ENCODE measurements at regions not wholly inside any gene's neighbourhood (a gene's known extent, or its start where the extent isn't known, plus 50 kb on each side); places are given as distances from the start of the nearest gene placed in this dataset.

DNA sequence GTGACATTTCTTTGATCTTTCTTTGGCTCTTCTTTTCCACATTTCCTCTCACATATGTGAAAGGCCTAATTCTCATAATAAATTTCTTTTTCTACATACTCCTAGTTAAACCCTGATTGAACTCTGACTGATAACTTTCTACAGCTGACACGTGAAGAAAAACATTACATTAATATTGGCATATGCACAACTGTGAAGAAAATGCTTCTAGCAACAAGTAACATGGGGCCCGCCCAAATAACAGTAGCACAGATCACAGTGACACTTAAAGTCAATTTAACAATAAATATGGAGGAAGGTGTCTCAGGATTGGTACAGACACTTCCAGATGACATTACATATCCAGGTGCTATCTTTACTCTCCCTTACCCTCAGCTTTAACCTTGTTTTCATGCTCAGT lies 317.6 kb upstream of the ZNF385D start:
- no peaks in the 10 kb centered on the region; the same call in 1 of the 2 replicates for H4K20me1 ChIP-seq (ENCODE audit: insufficient read depth)
- H3K27ac ChIP-seq (ENCODE audit: low read depth, low read length), result no peak overlapping the region
- no peaks in the 10 kb centered on the region for H3K9me2 ChIP-seq (ENCODE audit: insufficient read depth)
- H3K9ac ChIP-seq (ENCODE audit: low read length), result no peak overlapping the region
- H3K36me3 ChIP-seq (ENCODE audit: control insufficient read depth in 1 of 2, insufficient read depth in 2 of 2, low read length in 2 of 2), result no peaks in the 10 kb centered on the region
- no peaks in the 10 kb centered on the region; a peak in 2 of 4 replicates for H3K9me3 ChIP-seq (ENCODE audit: control insufficient read depth in 1 of 2, insufficient read depth in 1 of 2, low read depth in 1 of 2, low read length in 2 of 2)
- ChIA-PET CTCF (no interaction called here), POLR2A (no interaction called here), RAD21 (ENCODE audit: low non-redundant PET in 1 of 2, low total read pairs in 2 of 2, uncharacterized antibody in 2 of 2, unreplicated experiment in 2 of 2) (no interaction called here)
- no peak for DNase-seq (ENCODE audit: low read depth, low spot score)
- H2AFZ ChIP-seq (ENCODE audit: low read depth, low read length, poor library complexity, severe bottlenecking), result no peak overlapping the region
- TF ChIP-seq POLR2A (IDR thresholded peaks at IDR 0.05; ENCODE audit: borderline replicate concordance, extremely low read depth, insufficient read depth, insufficient read length) (no peak), SP1 (IDR thresholded peaks at IDR 0.05; ENCODE audit: low read depth) (no peak), CBX3 (IDR thresholded peaks at IDR 0.05; ENCODE audit: low read depth) (no peak), JUND (IDR thresholded peaks at IDR 0.05) (no peak), FOSL1 (IDR thresholded peaks at IDR 0.05; ENCODE audit: low read depth) (no peak), RAD21 (IDR thresholded peaks at IDR 0.05; ENCODE audit: low read depth) (no peak), ELF1 (IDR thresholded peaks at IDR 0.05; ENCODE audit: borderline replicate concordance, low read depth) (no peak), EZH2 (IDR thresholded peaks at IDR 0.05) (no peak), ZFX (IDR thresholded peaks at IDR 0.05) (no peak), POLR2AphosphoS5 (IDR thresholded peaks at IDR 0.05; ENCODE audit: low read depth, low read length) (no peak), CEBPB (IDR thresholded peaks at IDR 0.05; ENCODE audit: low read depth) (no peak), YY1 (IDR thresholded peaks at IDR 0.05; ENCODE audit: extremely low read depth, insufficient replicate concordance, low read depth, low read length) (no peak), TCF7L2 (IDR thresholded peaks at IDR 0.05; ENCODE audit: borderline replicate concordance, extremely low read depth, insufficient read depth, insufficient read length) (no peak), EGR1 (IDR thresholded peaks at IDR 0.05; ENCODE audit: low read depth) (no peak), SRF (IDR thresholded peaks at IDR 0.05; ENCODE audit: low read depth) (no peak)
- TF ChIP-seq, protein P1, sequence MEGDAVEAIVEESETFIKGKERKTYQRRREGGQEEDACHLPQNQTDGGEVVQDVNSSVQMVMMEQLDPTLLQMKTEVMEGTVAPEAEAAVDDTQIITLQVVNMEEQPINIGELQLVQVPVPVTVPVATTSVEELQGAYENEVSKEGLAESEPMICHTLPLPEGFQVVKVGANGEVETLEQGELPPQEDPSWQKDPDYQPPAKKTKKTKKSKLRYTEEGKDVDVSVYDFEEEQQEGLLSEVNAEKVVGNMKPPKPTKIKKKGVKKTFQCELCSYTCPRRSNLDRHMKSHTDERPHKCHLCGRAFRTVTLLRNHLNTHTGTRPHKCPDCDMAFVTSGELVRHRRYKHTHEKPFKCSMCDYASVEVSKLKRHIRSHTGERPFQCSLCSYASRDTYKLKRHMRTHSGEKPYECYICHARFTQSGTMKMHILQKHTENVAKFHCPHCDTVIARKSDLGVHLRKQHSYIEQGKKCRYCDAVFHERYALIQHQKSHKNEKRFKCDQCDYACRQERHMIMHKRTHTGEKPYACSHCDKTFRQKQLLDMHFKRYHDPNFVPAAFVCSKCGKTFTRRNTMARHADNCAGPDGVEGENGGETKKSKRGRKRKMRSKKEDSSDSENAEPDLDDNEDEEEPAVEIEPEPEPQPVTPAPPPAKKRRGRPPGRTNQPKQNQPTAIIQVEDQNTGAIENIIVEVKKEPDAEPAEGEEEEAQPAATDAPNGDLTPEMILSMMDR (IDR thresholded peaks at IDR 0.05 in 2 of 3, conservative IDR thresholded peaks at IDR 0.05 in 1 of 3; ENCODE audit: borderline replicate concordance in 1 of 3, insufficient read depth in 1 of 3, low read depth in 2 of 3, low read length in 2 of 3), result no peak
- TF ChIP-seq, protein P2, sequence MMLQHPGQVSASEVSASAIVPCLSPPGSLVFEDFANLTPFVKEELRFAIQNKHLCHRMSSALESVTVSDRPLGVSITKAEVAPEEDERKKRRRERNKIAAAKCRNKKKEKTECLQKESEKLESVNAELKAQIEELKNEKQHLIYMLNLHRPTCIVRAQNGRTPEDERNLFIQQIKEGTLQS (IDR thresholded peaks at IDR 0.05), result no peak
- TF ChIP-seq, protein P3, sequence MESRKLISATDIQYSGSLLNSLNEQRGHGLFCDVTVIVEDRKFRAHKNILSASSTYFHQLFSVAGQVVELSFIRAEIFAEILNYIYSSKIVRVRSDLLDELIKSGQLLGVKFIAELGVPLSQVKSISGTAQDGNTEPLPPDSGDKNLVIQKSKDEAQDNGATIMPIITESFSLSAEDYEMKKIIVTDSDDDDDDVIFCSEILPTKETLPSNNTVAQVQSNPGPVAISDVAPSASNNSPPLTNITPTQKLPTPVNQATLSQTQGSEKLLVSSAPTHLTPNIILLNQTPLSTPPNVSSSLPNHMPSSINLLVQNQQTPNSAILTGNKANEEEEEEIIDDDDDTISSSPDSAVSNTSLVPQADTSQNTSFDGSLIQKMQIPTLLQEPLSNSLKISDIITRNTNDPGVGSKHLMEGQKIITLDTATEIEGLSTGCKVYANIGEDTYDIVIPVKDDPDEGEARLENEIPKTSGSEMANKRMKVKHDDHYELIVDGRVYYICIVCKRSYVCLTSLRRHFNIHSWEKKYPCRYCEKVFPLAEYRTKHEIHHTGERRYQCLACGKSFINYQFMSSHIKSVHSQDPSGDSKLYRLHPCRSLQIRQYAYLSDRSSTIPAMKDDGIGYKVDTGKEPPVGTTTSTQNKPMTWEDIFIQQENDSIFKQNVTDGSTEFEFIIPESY (IDR thresholded peaks at IDR 0.05; ENCODE audit: extremely low read depth, insufficient replicate concordance, low read length), result no peak
- TF ChIP-seq, protein P4, sequence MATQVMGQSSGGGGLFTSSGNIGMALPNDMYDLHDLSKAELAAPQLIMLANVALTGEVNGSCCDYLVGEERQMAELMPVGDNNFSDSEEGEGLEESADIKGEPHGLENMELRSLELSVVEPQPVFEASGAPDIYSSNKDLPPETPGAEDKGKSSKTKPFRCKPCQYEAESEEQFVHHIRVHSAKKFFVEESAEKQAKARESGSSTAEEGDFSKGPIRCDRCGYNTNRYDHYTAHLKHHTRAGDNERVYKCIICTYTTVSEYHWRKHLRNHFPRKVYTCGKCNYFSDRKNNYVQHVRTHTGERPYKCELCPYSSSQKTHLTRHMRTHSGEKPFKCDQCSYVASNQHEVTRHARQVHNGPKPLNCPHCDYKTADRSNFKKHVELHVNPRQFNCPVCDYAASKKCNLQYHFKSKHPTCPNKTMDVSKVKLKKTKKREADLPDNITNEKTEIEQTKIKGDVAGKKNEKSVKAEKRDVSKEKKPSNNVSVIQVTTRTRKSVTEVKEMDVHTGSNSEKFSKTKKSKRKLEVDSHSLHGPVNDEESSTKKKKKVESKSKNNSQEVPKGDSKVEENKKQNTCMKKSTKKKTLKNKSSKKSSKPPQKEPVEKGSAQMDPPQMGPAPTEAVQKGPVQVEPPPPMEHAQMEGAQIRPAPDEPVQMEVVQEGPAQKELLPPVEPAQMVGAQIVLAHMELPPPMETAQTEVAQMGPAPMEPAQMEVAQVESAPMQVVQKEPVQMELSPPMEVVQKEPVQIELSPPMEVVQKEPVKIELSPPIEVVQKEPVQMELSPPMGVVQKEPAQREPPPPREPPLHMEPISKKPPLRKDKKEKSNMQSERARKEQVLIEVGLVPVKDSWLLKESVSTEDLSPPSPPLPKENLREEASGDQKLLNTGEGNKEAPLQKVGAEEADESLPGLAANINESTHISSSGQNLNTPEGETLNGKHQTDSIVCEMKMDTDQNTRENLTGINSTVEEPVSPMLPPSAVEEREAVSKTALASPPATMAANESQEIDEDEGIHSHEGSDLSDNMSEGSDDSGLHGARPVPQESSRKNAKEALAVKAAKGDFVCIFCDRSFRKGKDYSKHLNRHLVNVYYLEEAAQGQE (IDR thresholded peaks at IDR 0.05; ENCODE audit: low read depth), result no peak
- TF ChIP-seq, protein P5, sequence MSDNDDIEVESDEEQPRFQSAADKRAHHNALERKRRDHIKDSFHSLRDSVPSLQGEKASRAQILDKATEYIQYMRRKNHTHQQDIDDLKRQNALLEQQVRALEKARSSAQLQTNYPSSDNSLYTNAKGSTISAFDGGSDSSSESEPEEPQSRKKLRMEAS (IDR thresholded peaks at IDR 0.05), result no peak
- H3K4me2 ChIP-seq (ENCODE audit: low read length), result no peak overlapping the region
- no peaks in the 10 kb centered on the region for H3K79me2 ChIP-seq (ENCODE audit: insufficient read depth, low read length)
- H3K4me1 ChIP-seq (ENCODE audit: control insufficient read depth in 1 of 2, insufficient read depth in 2 of 2, low read length in 2 of 2), result no peaks in the 10 kb centered on the region
- H3K27me3 ChIP-seq (ENCODE audit: insufficient read depth, low read length), result no peaks in the 10 kb centered on the region
- no peak for ATAC-seq
- H3K4me3 ChIP-seq (replicated peaks in 1 of 2; ENCODE audit: low read depth in 1 of 2, low read length in 2 of 2), result no peak overlapping the region
- BruUV-seq (replicated peaks), result no TSS peak
- intact Hi-C loops (cut with micrococcal nuclease), result no loop called here
